ENCODE measurements at regions not wholly inside any gene's neighbourhood (a gene's known extent, or its start where the extent isn't known, plus 50 kb on each side); places are given as distances from the start of the nearest gene placed in this dataset.
"Not testable (repeated sequence)": the region's sequence is repeated elsewhere in the genome, so short reads cannot be mapped to it uniquely, and the experiment has no call there.

- DNase-seq (ENCODE audit: low spot score): peak; percentile 1
Observed at GRCh38 chr16:52976539-52977167, 76.0 kb downstream of the CHD9NB start.

GRCh38 chr16:52967744-52968143 is 85.0 kb downstream of the CHD9NB start:
- DNase-seq (ENCODE audit: low spot score): no peak

- DNase-seq (ENCODE audit: low spot score): no peak
Observed at GRCh38 chr16:52964290-52964689, 88.4 kb downstream of the CHD9NB start.

DNA sequence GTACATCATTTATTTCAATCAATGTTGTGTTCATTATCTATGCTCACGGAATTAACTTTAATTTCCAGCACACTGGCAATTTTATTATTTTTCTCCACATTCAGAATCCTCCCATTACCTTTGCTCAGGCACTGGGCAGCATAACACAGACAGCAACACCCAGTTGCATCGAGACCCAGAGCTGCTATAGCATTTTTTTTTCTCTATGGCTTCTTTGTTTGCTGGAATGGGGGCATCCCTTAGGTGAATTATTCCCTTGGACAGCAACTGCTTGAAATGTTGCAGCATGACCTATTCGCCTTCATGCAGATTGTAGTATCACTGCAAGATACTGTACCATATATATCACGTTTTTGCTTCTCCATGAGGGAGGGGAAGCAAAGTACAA is 88.8 kb downstream of the CHD9NB start:
- DNase-seq (ENCODE audit: low spot score): no peak

GRCh38 chr16:52963212-52963854 is 89.4 kb downstream of the CHD9NB start:
- DNase-seq (ENCODE audit: low spot score): no peak

GRCh38 chr16:52958951-52959350 is 93.7 kb downstream of the CHD9NB start:
- DNase-seq (ENCODE audit: low spot score): no peak

- DNase-seq (ENCODE audit: low spot score): no peak
Observed at GRCh38 chr16:52957199-52957598, 95.5 kb downstream of the CHD9NB start.

DNA sequence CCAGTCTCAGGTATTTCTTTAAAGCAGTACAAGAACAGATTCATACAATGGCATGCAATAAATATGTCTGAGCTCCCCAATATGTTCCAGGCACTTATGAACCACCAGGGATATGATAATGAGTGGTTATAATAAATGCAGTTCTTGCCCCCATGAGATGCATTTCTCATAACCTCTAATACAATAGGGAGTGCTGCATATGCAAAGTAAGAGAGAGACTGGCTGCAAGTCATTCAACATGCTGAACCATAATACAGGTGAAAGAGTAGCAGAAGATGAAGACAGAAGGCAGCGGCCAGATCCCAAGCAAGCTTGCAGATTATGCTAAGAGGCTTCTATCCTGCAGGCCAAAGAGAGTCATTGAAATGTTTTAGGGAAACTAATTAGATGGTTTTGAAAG is 96.7 kb downstream of the CHD9NB start:
- DNase-seq (ENCODE audit: low spot score): no peak

DNA sequence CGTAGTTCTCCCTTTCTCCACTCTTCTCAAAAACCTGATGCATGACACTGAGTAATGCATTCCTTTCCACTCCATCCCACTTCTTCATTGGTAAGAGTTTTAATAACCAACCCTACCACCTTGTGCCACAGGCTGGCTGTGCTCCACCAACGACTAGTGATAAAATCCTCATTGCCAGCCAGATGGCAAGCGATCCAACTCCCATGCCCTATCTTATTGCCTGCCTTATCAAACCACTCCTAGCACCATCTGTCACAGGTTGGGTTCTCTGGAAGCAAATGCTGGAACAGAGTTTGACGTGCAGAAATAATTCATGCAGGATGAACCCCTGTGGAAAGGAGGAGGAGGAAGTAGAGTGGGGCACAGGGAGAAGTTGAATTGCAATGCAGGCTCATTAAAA is 99.5 kb downstream of the CHD9NB start:
- no peak for DNase-seq (ENCODE audit: low spot score)

DNA sequence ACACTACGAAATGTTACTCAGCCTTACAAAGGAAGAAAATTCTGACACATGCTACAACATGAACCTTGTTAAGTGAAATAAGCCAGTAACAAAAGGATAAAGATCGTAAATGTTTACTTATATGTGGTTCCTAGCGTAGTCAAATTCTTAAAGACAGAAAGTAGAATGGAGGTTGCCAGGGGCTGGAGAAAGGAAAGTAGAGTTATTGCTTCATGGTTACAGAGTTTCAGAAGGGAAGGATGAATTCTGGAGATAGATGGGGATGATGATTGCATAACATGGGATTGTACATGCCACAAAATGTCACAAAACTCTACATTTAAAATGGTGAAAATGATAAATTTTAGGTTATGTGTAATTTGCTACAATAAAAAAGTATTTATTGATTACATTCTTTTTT is 103.8 kb downstream of the CHD9NB start:
- no peak for DNase-seq (ENCODE audit: low spot score)

- no peak for DNase-seq (ENCODE audit: low spot score)
Observed at GRCh38 chr16:52932321-52932720, 120.4 kb downstream of the CHD9NB start.

DNA sequence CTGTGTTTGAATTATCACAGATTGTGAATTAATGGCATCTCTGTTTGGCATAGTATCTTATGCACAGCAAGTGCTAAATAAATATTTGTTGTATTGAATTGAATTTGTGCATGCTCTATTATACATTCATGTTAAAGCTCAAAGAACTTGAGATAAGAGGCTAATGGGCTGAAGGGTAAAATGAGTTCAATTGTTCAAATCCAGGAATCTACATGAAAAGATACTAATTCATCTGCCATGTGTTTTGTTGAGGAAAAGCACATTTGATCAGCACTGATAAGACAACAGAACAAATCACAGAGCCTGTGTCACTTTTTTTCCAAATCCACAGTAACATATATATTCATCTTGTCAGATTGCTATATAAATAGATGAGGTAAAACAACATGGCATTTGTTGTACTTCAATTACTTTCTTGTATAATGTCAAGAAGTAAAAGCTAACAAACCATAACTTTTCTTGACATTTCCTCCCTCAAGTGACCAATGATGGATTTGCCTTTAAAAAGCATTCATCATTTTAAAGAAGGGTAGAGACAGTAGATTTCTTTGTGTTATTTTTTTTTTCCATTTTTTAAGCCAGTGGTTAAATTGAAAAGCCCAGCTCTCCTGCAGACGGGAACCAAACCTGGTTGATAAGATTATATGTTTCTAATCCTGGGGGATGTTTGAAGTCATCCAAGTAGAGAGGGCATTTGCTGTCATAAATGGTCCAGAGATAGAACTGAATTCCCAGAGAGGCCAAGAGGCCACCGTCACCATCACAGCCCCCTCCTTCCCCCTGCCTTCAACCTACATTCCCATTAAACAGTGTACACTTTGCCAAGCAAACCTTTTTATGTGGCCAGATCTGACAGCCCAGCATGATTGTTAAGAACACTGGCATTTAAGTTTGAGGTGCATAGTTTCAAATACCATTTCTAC is 123.0 kb downstream of the CHD9NB start:
- DNase-seq (ENCODE audit: low spot score): no peak

DNA sequence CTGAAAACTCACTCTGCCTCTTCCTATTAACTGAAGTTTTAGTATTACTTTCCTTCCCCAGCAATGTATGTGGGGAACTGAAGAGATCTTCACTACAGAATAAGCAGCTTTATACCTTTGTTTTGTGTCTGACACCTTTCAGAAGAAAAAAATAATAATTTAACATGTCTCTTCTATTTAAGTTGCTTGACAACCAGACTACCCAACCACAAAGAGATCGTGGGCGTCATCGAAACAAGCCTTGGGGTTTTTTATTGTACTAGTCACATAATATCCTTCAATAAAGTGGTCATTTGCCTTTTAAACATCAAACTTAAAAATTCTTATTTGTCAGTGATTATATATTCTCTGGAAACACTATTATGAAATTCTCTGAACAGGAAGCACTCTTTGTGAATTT is 123.7 kb downstream of the CHD9NB start:
- DNase-seq (ENCODE audit: low spot score): no peak

GRCh38 chr16:52925143-52925542 is 127.6 kb downstream of the CHD9NB start:
- DNase-seq (ENCODE audit: low spot score): no peak

GRCh38 chr16:52924162-52924561 is 128.5 kb downstream of the CHD9NB start:
- no peak for DNase-seq (ENCODE audit: low spot score)

GRCh38 chr16:52921104-52921503 is 131.6 kb downstream of the CHD9NB start:
- no peak for DNase-seq (ENCODE audit: low spot score)

DNA sequence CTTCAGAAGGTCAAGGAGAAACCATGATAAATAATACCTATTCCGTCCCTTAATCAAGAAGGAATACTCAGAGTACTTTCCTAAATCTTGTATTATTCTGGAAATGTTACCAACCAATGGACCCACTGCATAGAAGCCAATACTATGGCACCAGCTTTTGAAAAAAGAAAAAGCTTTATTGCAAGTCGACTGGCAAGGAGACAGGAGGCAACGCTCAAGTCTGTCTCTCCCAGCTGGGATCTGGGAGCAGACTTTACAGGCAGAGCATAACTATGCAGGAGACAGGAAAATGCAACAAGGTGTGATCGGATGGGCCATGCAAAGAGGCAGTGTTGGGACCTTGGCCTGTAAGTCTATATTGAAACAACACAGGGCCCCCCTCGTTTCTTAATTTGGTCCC is 132.4 kb downstream of the CHD9NB start:
- no peak for DNase-seq (ENCODE audit: low spot score)

DNA sequence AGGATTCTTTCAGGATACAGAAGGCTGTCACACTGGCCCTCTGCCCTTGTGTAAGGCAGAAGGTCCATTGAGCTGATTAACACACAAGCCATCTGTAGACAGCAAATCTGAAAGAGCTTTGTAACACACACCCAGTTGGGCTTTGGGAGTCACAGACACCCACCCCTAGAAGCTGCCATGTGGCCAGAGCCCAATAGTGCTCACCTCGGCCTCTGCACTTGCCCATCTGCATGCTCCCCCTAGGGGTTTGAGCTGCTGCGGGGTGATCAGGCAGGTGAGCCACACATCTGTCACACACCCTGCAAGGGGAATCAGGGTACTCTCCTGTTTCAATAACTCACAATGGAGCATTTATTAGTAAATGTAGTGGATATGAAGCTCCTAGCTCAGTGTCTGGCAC is 138.3 kb downstream of the CHD9NB start:
- no peak for DNase-seq (ENCODE audit: low spot score)

DNA sequence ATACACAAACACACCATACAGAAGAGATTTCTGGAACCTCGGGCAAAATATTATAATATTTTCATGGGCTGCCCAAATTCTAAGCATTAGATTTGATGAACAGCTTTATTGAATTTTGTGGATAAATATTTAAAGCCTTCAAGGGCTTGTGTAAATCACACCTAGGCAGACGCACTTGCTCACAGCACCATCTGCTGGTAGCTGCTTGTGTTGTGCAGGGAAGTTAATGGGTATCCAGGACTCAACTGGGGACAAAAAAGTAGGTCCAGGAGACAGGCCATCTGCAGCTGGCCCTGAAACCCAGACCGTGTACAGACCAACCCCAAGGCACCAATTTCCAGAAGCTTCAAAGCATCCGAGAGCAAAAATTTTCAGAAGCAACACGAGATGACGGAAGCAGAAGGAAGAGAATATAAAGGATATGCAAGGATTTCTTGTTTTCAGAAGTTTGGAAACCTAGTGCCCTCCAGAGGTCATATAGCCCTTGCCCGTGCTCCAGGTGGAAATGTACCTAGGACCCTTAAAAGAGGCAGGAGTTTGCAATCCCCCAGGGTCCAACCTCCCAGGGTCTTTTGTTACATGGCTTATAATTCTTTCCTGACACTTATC is 140.0 kb downstream of the CHD9NB start:
- peak; percentile 50 for DNase-seq (ENCODE audit: low spot score)

DNA sequence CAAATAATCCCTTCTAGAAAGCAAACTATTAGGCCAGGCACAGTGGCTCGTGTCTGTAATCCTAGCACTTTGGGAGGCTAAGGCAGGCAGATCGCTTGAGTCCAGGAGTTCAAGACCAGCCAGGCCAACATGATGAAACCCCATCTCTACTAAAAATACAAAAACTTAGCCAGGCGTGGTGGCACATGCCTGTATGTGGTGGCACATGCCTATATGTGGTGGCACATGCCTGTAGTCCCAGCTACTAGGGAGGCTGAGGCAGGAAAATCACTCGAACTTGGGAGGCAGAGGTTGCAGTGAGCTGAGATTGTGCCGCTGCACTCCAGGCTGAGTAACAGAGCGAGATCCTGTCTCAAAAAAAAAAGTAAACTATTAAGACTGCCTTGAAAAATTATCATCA is 144.6 kb downstream of the CHD9NB start:
- not testable (repeated sequence) for DNase-seq (ENCODE audit: low spot score)

- DNase-seq (ENCODE audit: low spot score): peak; percentile 3
Observed at GRCh38 chr16:52906281-52906680, 146.4 kb downstream of the CHD9NB start.

DNA sequence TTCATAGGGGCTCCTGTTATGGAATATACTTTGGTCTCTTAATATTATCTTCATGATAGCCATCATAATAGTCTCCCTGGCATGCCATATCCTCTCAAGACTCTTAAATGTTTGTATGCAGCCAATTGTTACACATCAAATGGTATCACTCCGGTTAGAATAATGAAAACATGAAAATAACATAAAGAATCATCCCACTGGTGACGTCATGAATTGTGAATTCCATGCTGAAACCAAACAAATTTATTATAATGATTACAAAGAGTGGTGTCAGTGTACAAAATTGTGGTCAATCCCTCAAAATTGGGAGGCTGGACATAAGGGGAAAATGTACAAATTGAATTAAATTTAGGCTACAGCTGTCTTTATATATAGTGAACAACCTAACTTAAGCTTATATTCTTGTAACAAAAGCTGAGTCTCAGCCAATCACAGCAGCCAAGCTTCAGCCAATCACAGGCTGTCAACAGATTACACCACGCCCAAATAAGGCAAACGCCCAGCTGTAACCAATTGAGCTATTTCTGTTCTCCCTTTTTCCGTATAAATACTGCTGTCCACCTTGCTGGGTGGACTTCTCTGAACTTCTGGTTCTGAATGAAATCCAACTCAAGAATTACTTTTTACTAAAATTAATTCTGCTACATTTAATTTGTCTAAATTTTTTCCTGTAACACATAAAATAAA is 156.1 kb downstream of the CHD9NB start:
- DNase-seq (ENCODE audit: low spot score): no peak

Data from kidney capillary endothelial cell (primary cell).